GM12801 (cell line): ENCODE measurements at regions not wholly inside any gene's neighbourhood (a gene's known extent, or its start where the extent isn't known, plus 50 kb on each side); places are given as distances from the start of the nearest gene placed in this dataset.

Source experiments
- CTCF ChIP-seq: IDR thresholded peaks from one replicate; pipeline ENCODE4 v1.5.1; 2011; ENCODE audit warnings: control low read depth; ENCODE audit not compliant: insufficient read length; ENCODE audit errors: extremely low read depth

- no peak for TF ChIP-seq CTCF
These were observed 80.4 kb upstream of the ZNF184 start for GRCh38 chr6:27553123-27553904.

- no peak for TF ChIP-seq CTCF
These were observed 78.7 kb upstream of the ZNF184 start for GRCh38 chr6:27551607-27552006.

- TF ChIP-seq CTCF: no peak
These were observed 77.8 kb upstream of the ZNF184 start for GRCh38 chr6:27550692-27551091.

GRCh38 chr6:27547157-27548075 lies 74.5 kb upstream of the ZNF184 start:
- TF ChIP-seq CTCF: no peak

GRCh38 chr6:27546522-27546921 lies 73.6 kb upstream of the ZNF184 start:
- TF ChIP-seq CTCF: no peak

GRCh38 chr6:27545271-27546046 lies 72.6 kb upstream of the ZNF184 start:
- TF ChIP-seq CTCF: no peak

- TF ChIP-seq CTCF: no peak
These were observed 71.8 kb upstream of the ZNF184 start for GRCh38 chr6:27544612-27545260.
